ENCODE measurements at regions not wholly inside any gene's neighbourhood (a gene's known extent, or its start where the extent isn't known, plus 50 kb on each side); places are given as distances from the start of the nearest gene placed in this dataset.

DNA sequence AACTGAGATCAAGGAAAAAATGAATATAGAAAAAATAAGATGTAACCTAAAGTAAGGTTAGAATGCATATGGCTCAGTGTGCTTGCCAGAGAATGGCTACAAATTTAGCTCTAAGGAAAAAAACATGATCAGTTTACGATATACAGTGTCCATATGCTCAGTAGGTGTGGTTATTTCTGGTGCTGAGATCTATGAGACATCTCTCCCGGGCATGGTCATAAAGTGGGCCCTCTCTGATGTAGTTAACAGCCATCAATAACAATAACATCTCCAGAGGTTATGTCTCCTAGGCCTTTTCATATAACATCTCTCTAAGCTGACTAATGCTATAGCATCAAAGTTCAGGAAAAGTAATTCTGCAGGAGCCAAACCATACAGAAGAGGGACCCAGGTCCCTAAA is 56.3 kb upstream of the UBE2E3 start:
- TF ChIP-seq, protein P1, sequence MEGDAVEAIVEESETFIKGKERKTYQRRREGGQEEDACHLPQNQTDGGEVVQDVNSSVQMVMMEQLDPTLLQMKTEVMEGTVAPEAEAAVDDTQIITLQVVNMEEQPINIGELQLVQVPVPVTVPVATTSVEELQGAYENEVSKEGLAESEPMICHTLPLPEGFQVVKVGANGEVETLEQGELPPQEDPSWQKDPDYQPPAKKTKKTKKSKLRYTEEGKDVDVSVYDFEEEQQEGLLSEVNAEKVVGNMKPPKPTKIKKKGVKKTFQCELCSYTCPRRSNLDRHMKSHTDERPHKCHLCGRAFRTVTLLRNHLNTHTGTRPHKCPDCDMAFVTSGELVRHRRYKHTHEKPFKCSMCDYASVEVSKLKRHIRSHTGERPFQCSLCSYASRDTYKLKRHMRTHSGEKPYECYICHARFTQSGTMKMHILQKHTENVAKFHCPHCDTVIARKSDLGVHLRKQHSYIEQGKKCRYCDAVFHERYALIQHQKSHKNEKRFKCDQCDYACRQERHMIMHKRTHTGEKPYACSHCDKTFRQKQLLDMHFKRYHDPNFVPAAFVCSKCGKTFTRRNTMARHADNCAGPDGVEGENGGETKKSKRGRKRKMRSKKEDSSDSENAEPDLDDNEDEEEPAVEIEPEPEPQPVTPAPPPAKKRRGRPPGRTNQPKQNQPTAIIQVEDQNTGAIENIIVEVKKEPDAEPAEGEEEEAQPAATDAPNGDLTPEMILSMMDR (IDR thresholded peaks at IDR 0.05) = no peak
- no peak for TF ChIP-seq POLR2A (IDR thresholded peaks at IDR 0.05)

Data from right lobe of liver (tissue), 4 donors.